ENCODE measurements at regions not wholly inside any gene's neighbourhood (a gene's known extent, or its start where the extent isn't known, plus 50 kb on each side); places are given as distances from the start of the nearest gene placed in this dataset.

GRCh38 chr2:11983401-11983800 is 237.0 kb downstream of the LPIN1 start:
- H3K79me2 ChIP-seq (ENCODE audit: low read depth): no peaks in the 10 kb centered on the region
- no peak for TF ChIP-seq EZH2 (IDR thresholded peaks at IDR 0.05)
- TF ChIP-seq CTCF (IDR thresholded peaks at IDR 0.05): no peak
- TF ChIP-seq EZH2phosphoT487 (IDR thresholded peaks at IDR 0.05): no peak
- H3K27ac ChIP-seq: no peak overlapping the region
- no peak for DNase-seq (ENCODE audit: low spot score)
- Mint-ChIP-seq H3K27ac (no peak overlapping the region), H3K4me1 (peaks cover 22% of the 10 kb centered on the region), H3K36me3 (no peaks in the 10 kb centered on the region), H3K9me3 (peaks cover 15% of the 10 kb centered on the region), H3K27me3 (ENCODE audit: insufficient read depth, low read depth) (peaks cover 11% of the 10 kb centered on the region), H3K4me3 (no peak overlapping the region)
- no peaks in the 10 kb centered on the region for H3K4me1 ChIP-seq
- H2AFZ ChIP-seq (replicated peaks): no peak overlapping the region
- H3K4me2 ChIP-seq: no peak overlapping the region
- H3K9ac ChIP-seq: no peak overlapping the region
- no peaks in the 10 kb centered on the region for H4K20me1 ChIP-seq (ENCODE audit: low read depth)
- H3K4me3 ChIP-seq: no peak overlapping the region
- no peaks in the 10 kb centered on the region for H3K27me3 ChIP-seq
- H3K9me3 ChIP-seq (ENCODE audit: low read depth): no peaks in the 10 kb centered on the region
- H3F3A ChIP-seq (ENCODE audit: low read depth): no peaks in the 10 kb centered on the region
- no peaks in the 10 kb centered on the region for H3K36me3 ChIP-seq

GRCh38 chr2:11983870-11984269 is 237.4 kb downstream of the LPIN1 start:
- Histone ChIP-seq H3K4me2 (no peak overlapping the region), H3K79me2 (ENCODE audit: low read depth) (no peaks in the 10 kb centered on the region), H3K4me3 (no peak overlapping the region), H3K27me3 (no peaks in the 10 kb centered on the region), H3F3A (ENCODE audit: low read depth) (no peaks in the 10 kb centered on the region), H3K9me3 (ENCODE audit: low read depth) (no peaks in the 10 kb centered on the region), H3K9ac (no peak overlapping the region), H4K20me1 (ENCODE audit: low read depth) (no peaks in the 10 kb centered on the region), H3K27ac (no peak overlapping the region), H3K36me3 (no peaks in the 10 kb centered on the region), H3K4me1 (no peaks in the 10 kb centered on the region), H2AFZ (replicated peaks) (peak overlapping the region; percentile 34)
- Mint-ChIP-seq H3K4me3 (no peak overlapping the region), H3K36me3 (no peaks in the 10 kb centered on the region), H3K9me3 (peaks cover 15% of the 10 kb centered on the region), H3K4me1 (peaks cover 22% of the 10 kb centered on the region), H3K27me3 (ENCODE audit: insufficient read depth, low read depth) (peaks cover 11% of the 10 kb centered on the region), H3K27ac (no peak overlapping the region)
- no peak for DNase-seq (ENCODE audit: low spot score)
- TF ChIP-seq CTCF (IDR thresholded peaks at IDR 0.05) (no peak), EZH2phosphoT487 (IDR thresholded peaks at IDR 0.05) (no peak), EZH2 (IDR thresholded peaks at IDR 0.05) (no peak)

GRCh38 chr2:11984316-11985158 is 238.1 kb downstream of the LPIN1 start:
- Histone ChIP-seq H3K4me2 (no peak overlapping the region), H3F3A (ENCODE audit: low read depth) (no peaks in the 10 kb centered on the region), H3K9ac (no peak overlapping the region), H4K20me1 (ENCODE audit: low read depth) (no peaks in the 10 kb centered on the region), H2AFZ (replicated peaks) (no peak overlapping the region), H3K9me3 (ENCODE audit: low read depth) (no peaks in the 10 kb centered on the region), H3K4me1 (no peaks in the 10 kb centered on the region), H3K27me3 (no peaks in the 10 kb centered on the region), H3K27ac (no peak overlapping the region), H3K36me3 (no peaks in the 10 kb centered on the region), H3K4me3 (no peak overlapping the region), H3K79me2 (ENCODE audit: low read depth) (no peaks in the 10 kb centered on the region)
- Mint-ChIP-seq H3K9me3 (peaks cover 15% of the 10 kb centered on the region), H3K4me1 (peaks cover 21% of the 10 kb centered on the region), H3K27ac (peak overlapping the region; percentile 35), H3K4me3 (peak overlapping the region; percentile 30), H3K36me3 (no peaks in the 10 kb centered on the region), H3K27me3 (ENCODE audit: insufficient read depth, low read depth) (peaks cover 9% of the 10 kb centered on the region)
- no peak for DNase-seq (ENCODE audit: low spot score)
- TF ChIP-seq EZH2phosphoT487 (IDR thresholded peaks at IDR 0.05) (no peak), EZH2 (IDR thresholded peaks at IDR 0.05) (no peak), CTCF (IDR thresholded peaks at IDR 0.05) (no peak)
